ENCODE measurements at regions not wholly inside any gene's neighbourhood (a gene's known extent, or its start where the extent isn't known, plus 50 kb on each side); places are given as distances from the start of the nearest gene placed in this dataset.
A peak's percentile ranks its signal among the peaks of the same experiment; 100 is the strongest.

DNA sequence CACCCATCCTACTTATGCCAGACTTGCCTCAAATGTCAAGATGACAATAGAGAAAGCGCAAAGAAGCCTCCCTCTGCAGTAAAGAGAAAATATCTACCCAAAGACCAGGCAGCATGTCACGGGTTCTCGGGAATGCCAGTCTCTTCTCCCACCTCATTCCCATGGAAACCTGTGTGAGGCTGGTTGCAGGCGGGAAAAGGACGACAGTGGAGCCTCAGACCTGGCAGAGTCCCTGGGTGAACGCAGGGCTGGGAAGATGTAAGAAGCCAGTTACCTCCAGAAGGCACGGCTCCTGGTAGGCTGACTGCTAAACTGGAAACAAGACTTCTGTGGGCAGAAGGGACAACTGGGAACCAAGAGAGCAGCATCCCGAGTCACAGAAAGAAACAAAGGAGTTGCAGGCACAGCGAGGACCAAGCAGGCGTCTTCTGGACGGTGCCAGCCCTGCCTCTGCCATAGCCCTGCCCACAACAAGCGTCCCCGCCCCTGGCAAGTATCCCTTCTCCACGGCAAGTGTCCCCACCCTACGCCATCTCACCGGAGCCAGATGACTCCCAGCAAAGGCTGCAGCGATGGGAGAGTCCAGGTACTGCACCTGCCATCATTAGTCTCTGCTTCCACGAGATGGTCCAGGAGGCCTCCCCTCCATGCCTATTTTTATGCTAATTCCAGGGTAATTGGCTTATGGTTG is 440.8 kb upstream of the MYT1L start:
- no peak for FAIRE-seq
- Histone ChIP-seq H4K20me1 (replicated peaks in 1 of 2; ENCODE audit: control insufficient read depth in 1 of 2, insufficient read depth in 2 of 2, low read length in 2 of 2) (no peaks in the 10 kb centered on the region), H3K4me3 (ENCODE audit: extremely low read depth in 1 of 4, insufficient read depth in 2 of 4, low read depth in 3 of 4, low read length in 4 of 4) (no peak overlapping the region), H2BK5ac (ENCODE audit: low read depth, low read length) (no peak overlapping the region), H3K14ac (ENCODE audit: insufficient read length) (no peak overlapping the region), H4K8ac (ENCODE audit: extremely low read depth, insufficient read depth, low read length) (no peak overlapping the region), H3K23me2 (ENCODE audit: low read depth, low read length) (no peaks in the 10 kb centered on the region), H3K27ac (ENCODE audit: low read depth, low read length) (no peak overlapping the region), H2AK5ac (ENCODE audit: low read depth, low read length) (no peak overlapping the region), H2BK15ac (ENCODE audit: low read length) (no peak overlapping the region), H4K91ac (replicated peaks; ENCODE audit: insufficient read length, low read length) (no peak overlapping the region), H3K9ac (replicated peaks in 1 of 4; ENCODE audit: extremely low read depth in 1 of 4, low read depth in 3 of 4, low read length in 3 of 4) (no peak overlapping the region), H3K9me3 (ENCODE audit: insufficient read depth in 2 of 2, low read depth in 1 of 2, low read length in 1 of 2) (no peaks in the 10 kb centered on the region; a peak in 2 of 4 replicates), H2AFZ (ENCODE audit: low read length) (no peak overlapping the region), H3K27me3 (replicated peaks in 1 of 4; ENCODE audit: control insufficient read depth in 3 of 4, extremely low read depth in 1 of 4, insufficient read depth in 3 of 4, low read length in 3 of 4) (no peaks in the 10 kb centered on the region), H2BK20ac (ENCODE audit: low read length) (no peak overlapping the region), H3K56ac (replicated peaks; ENCODE audit: insufficient read length, low read depth, low read length) (no peak overlapping the region), H3K79me2 (ENCODE audit: control insufficient read depth in 1 of 2, insufficient read depth in 2 of 2, low read length in 2 of 2) (no peaks in the 10 kb centered on the region), H3K36me3 (ENCODE audit: control insufficient read depth in 2 of 4, insufficient read depth in 4 of 4, low read length in 3 of 4) (no peaks in the 10 kb centered on the region), H3K23ac (ENCODE audit: insufficient read length) (no peak overlapping the region), H3K4me1 (replicated peaks in 1 of 4; ENCODE audit: control insufficient read depth in 3 of 4, insufficient read depth in 4 of 4, low read length in 3 of 4) (peaks cover 0 to 3% (median 1%) of the 10 kb centered on the region in 4 experiments; a peak in 4 of 7 replicates), H4K5ac (ENCODE audit: insufficient read length, low read depth, low read length) (no peak overlapping the region), H3K4ac (replicated peaks; ENCODE audit: insufficient read length, low read depth, low read length) (no peak overlapping the region), H2BK12ac (ENCODE audit: low read depth, low read length) (no peak overlapping the region), H2BK120ac (replicated peaks; ENCODE audit: low read depth, low read length) (no peak overlapping the region), H3K18ac (ENCODE audit: extremely low read depth, low read length) (no peak overlapping the region), H3K79me1 (ENCODE audit: low read depth, low read length) (no peaks in the 10 kb centered on the region), H3K4me2 (ENCODE audit: insufficient read depth in 1 of 2, low read depth in 2 of 2, low read length in 2 of 2) (no peak overlapping the region)
- DNase-seq (ENCODE audit: low read depth in 1 of 2, low spot score in 2 of 2), result no peak
- WGBS, 2 experiments (ENCODE audit: extremely low coverage in 1 of 2, insufficient coverage in 1 of 2, insufficient read length in 1 of 2, insufficient replicate concordance in 2 of 2, low coverage in 1 of 2, low lambda C conversion rate in 2 of 2, missing lambda C conversion rate in 1 of 2), result 94% methylated on average over 18 of the region's 18 CpGs; no CpG with 5 or more reads in 1 of the 2 experiments
- ChIA-PET CTCF (ENCODE audit: partially characterized antibody) (interaction anchor here (0.9 kb wide), 1 partner anchor 72 kb away, joined by 3 read pairs; no protein-coding TSS in a partner anchor), POLR2A (ENCODE audit: partially characterized antibody) (interaction anchor here (0.9 kb wide), 1 partner anchor 16 kb away, joined by 4 read pairs; no protein-coding TSS in a partner anchor)
- TF ChIP-seq, protein P1, sequence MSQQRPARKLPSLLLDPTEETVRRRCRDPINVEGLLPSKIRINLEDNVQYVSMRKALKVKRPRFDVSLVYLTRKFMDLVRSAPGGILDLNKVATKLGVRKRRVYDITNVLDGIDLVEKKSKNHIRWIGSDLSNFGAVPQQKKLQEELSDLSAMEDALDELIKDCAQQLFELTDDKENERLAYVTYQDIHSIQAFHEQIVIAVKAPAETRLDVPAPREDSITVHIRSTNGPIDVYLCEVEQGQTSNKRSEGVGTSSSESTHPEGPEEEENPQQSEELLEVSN (IDR thresholded peaks at IDR 0.05), result 0 out of 2 replicates have a peak, but pooled peaks have one; percentile 38
- TF ChIP-seq CHD1 (IDR thresholded peaks at IDR 0.05; ENCODE audit: low read depth, low read length), result no peak

Measured in H1 (cell line).